ENCODE measurements at regions not wholly inside any gene's neighbourhood (a gene's known extent, or its start where the extent isn't known, plus 50 kb on each side); places are given as distances from the start of the nearest gene placed in this dataset.

DNA sequence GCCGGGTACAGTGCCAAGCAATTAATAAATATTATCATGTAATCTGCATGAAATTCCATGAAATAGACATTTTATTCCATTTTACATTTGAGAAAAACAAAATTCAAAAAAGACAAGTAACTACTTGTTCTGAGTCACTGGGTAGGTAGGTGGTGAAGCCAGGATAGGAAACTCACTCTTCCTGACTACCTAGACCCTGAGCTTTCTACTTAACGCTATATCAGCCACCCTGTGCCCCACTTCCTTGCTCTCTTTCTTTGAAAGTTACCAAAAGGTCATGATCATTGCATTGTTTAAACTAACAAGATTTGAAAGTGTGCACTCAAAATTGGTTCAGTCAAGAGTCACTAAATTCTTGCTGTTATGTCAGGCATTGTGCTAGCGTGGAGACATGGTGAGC, 235.7 kb downstream of the CD83 start:
- H3K9me3 Mint-ChIP-seq: peaks cover 13% of the 10 kb centered on the region
- H3K4me3 ChIP-seq: no peak overlapping the region
- no peaks in the 10 kb centered on the region for H3F3A ChIP-seq (replicated peaks; ENCODE audit: low read depth)
- no peaks in the 10 kb centered on the region for H4K20me1 ChIP-seq (replicated peaks; ENCODE audit: insufficient read depth)
- no peaks in the 10 kb centered on the region for H3K36me3 ChIP-seq (ENCODE audit: insufficient read depth)
- no peaks in the 10 kb centered on the region for H3K79me2 ChIP-seq (replicated peaks; ENCODE audit: insufficient read depth)
- no peaks in the 10 kb centered on the region for H3K27me3 ChIP-seq (ENCODE audit: insufficient read depth)
- H3K36me3 Mint-ChIP-seq (ENCODE audit: low read depth): peaks cover 4% of the 10 kb centered on the region; the same call in 1 of the 3 replicates
- H3K4me1 Mint-ChIP-seq: peaks cover 14% of the 10 kb centered on the region
- H3K27ac ChIP-seq (ENCODE audit: low read depth): no peak overlapping the region
- no peak overlapping the region for H3K27ac Mint-ChIP-seq
- DNase-seq (ENCODE audit: low spot score) (no peak), ATAC-seq (no peak)
- no peak overlapping the region for H3K4me2 ChIP-seq
- H2AFZ ChIP-seq: no peak overlapping the region
- H3K4me3 Mint-ChIP-seq: no peak overlapping the region
- no peaks in the 10 kb centered on the region for H3K27me3 Mint-ChIP-seq (ENCODE audit: insufficient read depth, low read depth, poor library complexity)
- no peak for TF ChIP-seq EZH2 (IDR thresholded peaks at IDR 0.05; ENCODE audit: low read depth, unreplicated experiment)
- no peak for TF ChIP-seq JUNB (IDR thresholded peaks at IDR 0.05; ENCODE audit: unreplicated experiment)
- TF ChIP-seq STAT1 (IDR thresholded peaks at IDR 0.05; ENCODE audit: unreplicated experiment): no peak
- TF ChIP-seq, protein P1, sequence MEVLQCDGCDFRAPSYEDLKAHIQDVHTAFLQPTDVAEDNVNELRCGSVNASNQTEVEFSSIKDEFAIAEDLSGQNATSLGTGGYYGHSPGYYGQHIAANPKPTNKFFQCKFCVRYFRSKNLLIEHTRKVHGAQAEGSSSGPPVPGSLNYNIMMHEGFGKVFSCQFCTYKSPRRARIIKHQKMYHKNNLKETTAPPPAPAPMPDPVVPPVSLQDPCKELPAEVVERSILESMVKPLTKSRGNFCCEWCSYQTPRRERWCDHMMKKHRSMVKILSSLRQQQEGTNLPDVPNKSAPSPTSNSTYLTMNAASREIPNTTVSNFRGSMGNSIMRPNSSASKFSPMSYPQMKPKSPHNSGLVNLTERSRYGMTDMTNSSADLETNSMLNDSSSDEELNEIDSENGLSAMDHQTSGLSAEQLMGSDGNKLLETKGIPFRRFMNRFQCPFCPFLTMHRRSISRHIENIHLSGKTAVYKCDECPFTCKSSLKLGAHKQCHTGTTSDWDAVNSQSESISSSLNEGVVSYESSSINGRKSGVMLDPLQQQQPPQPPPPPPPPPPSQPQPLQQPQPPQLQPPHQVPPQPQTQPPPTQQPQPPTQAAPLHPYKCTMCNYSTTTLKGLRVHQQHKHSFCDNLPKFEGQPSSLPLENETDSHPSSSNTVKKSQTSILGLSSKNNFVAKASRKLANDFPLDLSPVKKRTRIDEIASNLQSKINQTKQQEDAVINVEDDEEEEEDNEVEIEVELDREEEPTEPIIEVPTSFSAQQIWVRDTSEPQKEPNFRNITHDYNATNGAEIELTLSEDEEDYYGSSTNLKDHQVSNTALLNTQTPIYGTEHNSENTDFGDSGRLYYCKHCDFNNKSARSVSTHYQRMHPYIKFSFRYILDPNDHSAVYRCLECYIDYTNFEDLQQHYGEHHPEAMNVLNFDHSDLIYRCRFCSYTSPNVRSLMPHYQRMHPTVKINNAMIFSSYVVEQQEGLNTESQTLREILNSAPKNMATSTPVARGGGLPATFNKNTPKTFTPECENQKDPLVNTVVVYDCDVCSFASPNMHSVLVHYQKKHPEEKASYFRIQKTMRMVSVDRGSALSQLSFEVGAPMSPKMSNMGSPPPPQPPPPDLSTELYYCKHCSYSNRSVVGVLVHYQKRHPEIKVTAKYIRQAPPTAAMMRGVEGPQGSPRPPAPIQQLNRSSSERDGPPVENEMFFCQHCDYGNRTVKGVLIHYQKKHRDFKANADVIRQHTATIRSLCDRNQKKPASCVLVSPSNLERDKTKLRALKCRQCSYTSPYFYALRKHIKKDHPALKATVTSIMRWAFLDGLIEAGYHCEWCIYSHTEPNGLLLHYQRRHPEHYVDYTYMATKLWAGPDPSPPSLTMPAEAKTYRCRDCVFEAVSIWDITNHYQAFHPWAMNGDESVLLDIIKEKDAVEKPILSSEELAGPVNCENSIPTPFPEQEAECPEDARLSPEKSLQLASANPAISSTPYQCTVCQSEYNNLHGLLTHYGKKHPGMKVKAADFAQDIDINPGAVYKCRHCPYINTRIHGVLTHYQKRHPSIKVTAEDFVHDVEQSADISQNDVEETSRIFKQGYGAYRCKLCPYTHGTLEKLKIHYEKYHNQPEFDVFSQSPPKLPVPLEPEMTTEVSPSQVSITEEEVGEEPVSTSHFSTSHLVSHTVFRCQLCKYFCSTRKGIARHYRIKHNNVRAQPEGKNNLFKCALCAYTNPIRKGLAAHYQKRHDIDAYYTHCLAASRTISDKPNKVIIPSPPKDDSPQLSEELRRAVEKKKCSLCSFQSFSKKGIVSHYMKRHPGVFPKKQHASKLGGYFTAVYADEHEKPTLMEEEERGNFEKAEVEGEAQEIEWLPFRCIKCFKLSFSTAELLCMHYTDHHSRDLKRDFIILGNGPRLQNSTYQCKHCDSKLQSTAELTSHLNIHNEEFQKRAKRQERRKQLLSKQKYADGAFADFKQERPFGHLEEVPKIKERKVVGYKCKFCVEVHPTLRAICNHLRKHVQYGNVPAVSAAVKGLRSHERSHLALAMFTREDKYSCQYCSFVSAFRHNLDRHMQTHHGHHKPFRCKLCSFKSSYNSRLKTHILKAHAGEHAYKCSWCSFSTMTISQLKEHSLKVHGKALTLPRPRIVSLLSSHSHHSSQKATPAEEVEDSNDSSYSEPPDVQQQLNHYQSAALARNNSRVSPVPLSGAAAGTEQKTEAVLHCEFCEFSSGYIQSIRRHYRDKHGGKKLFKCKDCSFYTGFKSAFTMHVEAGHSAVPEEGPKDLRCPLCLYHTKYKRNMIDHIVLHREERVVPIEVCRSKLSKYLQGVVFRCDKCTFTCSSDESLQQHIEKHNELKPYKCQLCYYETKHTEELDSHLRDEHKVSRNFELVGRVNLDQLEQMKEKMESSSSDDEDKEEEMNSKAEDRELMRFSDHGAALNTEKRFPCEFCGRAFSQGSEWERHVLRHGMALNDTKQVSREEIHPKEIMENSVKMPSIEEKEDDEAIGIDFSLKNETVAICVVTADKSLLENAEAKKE (CRISPR knock-in tag; IDR thresholded peaks at IDR 0.05): no peak
- TF ChIP-seq, protein P2, sequence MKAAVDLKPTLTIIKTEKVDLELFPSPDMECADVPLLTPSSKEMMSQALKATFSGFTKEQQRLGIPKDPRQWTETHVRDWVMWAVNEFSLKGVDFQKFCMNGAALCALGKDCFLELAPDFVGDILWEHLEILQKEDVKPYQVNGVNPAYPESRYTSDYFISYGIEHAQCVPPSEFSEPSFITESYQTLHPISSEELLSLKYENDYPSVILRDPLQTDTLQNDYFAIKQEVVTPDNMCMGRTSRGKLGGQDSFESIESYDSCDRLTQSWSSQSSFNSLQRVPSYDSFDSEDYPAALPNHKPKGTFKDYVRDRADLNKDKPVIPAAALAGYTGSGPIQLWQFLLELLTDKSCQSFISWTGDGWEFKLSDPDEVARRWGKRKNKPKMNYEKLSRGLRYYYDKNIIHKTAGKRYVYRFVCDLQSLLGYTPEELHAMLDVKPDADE (IDR thresholded peaks at IDR 0.05): no peak
- TF ChIP-seq EZH2phosphoT487 (IDR thresholded peaks at IDR 0.05; ENCODE audit: unreplicated experiment): no peak
- TF ChIP-seq, protein P3, sequence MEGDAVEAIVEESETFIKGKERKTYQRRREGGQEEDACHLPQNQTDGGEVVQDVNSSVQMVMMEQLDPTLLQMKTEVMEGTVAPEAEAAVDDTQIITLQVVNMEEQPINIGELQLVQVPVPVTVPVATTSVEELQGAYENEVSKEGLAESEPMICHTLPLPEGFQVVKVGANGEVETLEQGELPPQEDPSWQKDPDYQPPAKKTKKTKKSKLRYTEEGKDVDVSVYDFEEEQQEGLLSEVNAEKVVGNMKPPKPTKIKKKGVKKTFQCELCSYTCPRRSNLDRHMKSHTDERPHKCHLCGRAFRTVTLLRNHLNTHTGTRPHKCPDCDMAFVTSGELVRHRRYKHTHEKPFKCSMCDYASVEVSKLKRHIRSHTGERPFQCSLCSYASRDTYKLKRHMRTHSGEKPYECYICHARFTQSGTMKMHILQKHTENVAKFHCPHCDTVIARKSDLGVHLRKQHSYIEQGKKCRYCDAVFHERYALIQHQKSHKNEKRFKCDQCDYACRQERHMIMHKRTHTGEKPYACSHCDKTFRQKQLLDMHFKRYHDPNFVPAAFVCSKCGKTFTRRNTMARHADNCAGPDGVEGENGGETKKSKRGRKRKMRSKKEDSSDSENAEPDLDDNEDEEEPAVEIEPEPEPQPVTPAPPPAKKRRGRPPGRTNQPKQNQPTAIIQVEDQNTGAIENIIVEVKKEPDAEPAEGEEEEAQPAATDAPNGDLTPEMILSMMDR (conservative IDR thresholded peaks at IDR 0.05; ENCODE audit: low read depth in 2 of 2): no peak
- peaks cover 14% of the 10 kb centered on the region for H3K4me1 ChIP-seq (ENCODE audit: insufficient read depth)
- H3K9me2 ChIP-seq (ENCODE audit: insufficient read depth): peaks cover 5% of the 10 kb centered on the region; the same call in 1 of the 2 replicates
